ENCODE measurements at regions not wholly inside any gene's neighbourhood (a gene's known extent, or its start where the extent isn't known, plus 50 kb on each side); places are given as distances from the start of the nearest gene placed in this dataset.

DNA sequence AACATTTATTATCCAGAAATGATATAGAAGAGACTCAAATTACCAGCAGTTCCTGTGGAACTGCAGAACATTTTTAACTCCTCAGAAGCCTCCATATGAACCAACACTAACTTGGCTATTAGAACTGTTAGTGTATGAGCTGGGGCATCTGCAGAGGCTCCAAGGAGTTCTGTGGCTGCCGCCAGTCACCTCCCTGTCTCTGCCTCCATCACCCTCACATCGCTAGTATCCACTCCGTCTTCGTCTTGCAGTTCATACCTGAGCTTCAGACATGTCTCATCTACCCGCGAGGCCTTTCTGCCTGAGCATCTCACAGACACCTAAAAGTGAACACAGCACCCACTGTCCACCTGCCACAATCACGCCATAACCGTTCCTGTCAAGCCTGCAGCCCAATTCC, 89.5 kb upstream of the CST7 start:
- Histone ChIP-seq H3K4me1 (no peaks in the 10 kb centered on the region), H3K4me3 (no peak overlapping the region), H3K9me3 (peaks cover 0 to 11% (median 0%) of the 10 kb centered on the region in 3 donors), H3K27ac (no peak overlapping the region), H3K36me3 (no peaks in the 10 kb centered on the region), H3K27me3 (no peaks in the 10 kb centered on the region)
- 85 to 94% methylated on average over 8 of the region's 8 CpGs for WGBS, 2 donors
- no peak for DNase-seq
- TF ChIP-seq, protein P1, sequence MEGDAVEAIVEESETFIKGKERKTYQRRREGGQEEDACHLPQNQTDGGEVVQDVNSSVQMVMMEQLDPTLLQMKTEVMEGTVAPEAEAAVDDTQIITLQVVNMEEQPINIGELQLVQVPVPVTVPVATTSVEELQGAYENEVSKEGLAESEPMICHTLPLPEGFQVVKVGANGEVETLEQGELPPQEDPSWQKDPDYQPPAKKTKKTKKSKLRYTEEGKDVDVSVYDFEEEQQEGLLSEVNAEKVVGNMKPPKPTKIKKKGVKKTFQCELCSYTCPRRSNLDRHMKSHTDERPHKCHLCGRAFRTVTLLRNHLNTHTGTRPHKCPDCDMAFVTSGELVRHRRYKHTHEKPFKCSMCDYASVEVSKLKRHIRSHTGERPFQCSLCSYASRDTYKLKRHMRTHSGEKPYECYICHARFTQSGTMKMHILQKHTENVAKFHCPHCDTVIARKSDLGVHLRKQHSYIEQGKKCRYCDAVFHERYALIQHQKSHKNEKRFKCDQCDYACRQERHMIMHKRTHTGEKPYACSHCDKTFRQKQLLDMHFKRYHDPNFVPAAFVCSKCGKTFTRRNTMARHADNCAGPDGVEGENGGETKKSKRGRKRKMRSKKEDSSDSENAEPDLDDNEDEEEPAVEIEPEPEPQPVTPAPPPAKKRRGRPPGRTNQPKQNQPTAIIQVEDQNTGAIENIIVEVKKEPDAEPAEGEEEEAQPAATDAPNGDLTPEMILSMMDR (IDR thresholded peaks at IDR 0.05): no peak
- TF ChIP-seq POLR2A (IDR thresholded peaks at IDR 0.05): no peak
- intact Hi-C loops (cut with DNase I): no loop called here

DNA sequence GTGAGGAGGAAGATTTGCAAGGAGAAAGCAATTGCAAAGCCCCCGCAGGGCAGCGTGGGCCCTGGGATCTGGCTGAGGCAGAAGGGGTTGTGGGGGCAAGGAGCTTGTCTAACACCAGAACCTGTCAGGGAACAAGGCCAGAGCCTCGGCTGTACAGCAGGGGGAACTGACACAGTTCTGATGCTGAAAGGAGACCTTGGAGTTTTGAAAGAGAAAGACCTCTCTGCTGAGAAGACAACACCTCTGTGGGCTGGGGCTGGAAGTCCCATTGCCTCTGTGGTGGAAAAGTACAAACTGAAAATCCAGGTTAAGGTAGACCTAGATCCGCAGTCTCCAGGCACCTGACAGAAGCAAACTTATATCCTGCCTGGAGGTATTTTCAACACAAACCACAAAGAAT, 86.9 kb upstream of the CST7 start:
- no peak overlapping the region for H3K4me3 ChIP-seq
- H3K9me3 ChIP-seq: peaks cover 0 to 15% (median 0%) of the 10 kb centered on the region in 3 donors
- H3K4me1 ChIP-seq: no peaks in the 10 kb centered on the region
- H3K27ac ChIP-seq: no peak overlapping the region
- no peaks in the 10 kb centered on the region for H3K36me3 ChIP-seq
- TF ChIP-seq, protein P1 (IDR thresholded peaks at IDR 0.05): no peak
- TF ChIP-seq POLR2A (IDR thresholded peaks at IDR 0.05): no peak
- no peak for DNase-seq
- intact Hi-C loops (cut with DNase I): no loop called here
- H3K27me3 ChIP-seq: no peaks in the 10 kb centered on the region
- WGBS, 2 donors: 69 to 83% methylated on average over 4 of the region's 4 CpGs

DNA sequence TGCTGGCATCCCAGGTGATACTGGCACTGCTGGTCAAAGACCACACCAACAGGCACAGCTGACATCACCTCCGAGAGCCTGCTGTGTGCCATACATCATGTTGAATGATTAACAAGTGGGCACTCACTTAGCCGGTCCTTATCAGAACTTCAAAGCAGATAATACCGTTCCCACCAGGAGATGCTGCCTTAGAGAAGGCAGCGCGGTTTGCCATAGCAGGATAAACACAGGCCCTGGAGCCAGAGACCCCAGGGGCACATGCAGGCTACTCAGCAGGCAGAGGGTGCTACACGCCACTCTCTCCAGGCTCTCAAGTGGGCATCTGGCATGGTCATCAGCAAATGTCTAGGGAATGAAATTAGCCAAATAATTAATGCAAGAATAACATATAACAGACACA, 86.5 kb upstream of the CST7 start:
- peaks cover 0 to 15% (median 0%) of the 10 kb centered on the region in 3 donors for H3K9me3 ChIP-seq
- H3K4me1 ChIP-seq: no peaks in the 10 kb centered on the region
- intact Hi-C loops (cut with DNase I): no loop called here
- TF ChIP-seq POLR2A (IDR thresholded peaks at IDR 0.05): no peak
- TF ChIP-seq, protein P1 (IDR thresholded peaks at IDR 0.05): no peak
- no peak overlapping the region for H3K4me3 ChIP-seq
- H3K27me3 ChIP-seq: no peaks in the 10 kb centered on the region
- no peak overlapping the region for H3K27ac ChIP-seq
- 50 to 57% methylated on average over 2 to 5 of the region's 6 CpGs for WGBS, 2 donors
- DNase-seq: no peak
- H3K36me3 ChIP-seq: no peaks in the 10 kb centered on the region

DNA sequence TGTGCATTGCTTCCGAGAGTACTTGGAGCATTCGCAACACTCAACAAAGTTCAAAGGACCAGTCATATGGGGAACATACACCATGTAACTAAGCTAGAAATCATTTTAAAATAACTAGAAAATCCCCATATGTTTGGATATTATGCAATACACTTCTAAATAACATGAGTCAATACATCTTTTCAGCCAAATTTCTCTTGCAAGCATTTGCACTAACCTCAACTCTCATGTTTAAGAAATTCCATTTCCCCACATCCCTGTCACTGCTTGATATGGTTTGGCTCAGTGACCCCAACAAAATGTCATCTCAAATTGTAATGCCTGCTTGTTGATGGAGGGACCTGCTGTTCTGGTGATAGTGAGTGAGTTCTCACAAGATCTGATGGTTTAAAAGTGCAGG, 85.7 kb upstream of the CST7 start:
- no peaks in the 10 kb centered on the region for H3K4me1 ChIP-seq
- intact Hi-C loops (cut with DNase I): no loop called here
- TF ChIP-seq, protein P1 (IDR thresholded peaks at IDR 0.05): no peak
- no peak for TF ChIP-seq POLR2A (IDR thresholded peaks at IDR 0.05)
- no peaks in the 10 kb centered on the region for H3K36me3 ChIP-seq
- no peak overlapping the region for H3K4me3 ChIP-seq
- DNase-seq: no peak
- H3K9me3 ChIP-seq: peaks cover 0 to 10% (median 0%) of the 10 kb centered on the region in 3 donors
- 21 to 53% methylated on average over 2 of the region's 2 CpGs for WGBS, 2 donors
- no peak overlapping the region for H3K27ac ChIP-seq
- no peaks in the 10 kb centered on the region for H3K27me3 ChIP-seq

DNA sequence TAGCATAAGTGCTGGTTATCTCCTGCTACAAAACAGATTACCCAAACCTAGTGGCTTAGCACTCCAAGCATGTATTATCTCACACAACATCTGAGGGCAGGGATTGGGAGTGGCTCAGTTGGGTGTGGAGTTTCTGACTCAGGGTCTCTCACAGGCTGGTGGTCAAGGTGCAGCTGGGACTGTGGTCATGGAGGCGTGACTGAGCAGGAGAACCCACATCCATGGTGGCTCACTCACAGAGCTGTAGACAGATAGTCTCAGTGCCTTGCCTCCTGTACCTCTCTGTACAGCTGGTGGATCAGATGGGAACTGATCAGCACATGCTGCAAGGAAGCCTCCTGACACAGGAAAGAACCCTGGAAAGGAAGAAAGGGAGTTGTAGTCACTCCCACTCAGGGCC, 83.1 kb upstream of the CST7 start:
- WGBS, 2 donors: no CpG with 5 or more reads among the region's 1 CpG
- TF ChIP-seq POLR2A (IDR thresholded peaks at IDR 0.05): no peak
- TF ChIP-seq, protein P1 (IDR thresholded peaks at IDR 0.05): no peak
- Histone ChIP-seq H3K36me3 (no peaks in the 10 kb centered on the region), H3K4me1 (no peaks in the 10 kb centered on the region), H3K9me3 (peaks cover 0 to 10% (median 0%) of the 10 kb centered on the region in 3 donors), H3K27me3 (peaks cover 0 to 3% (median 0%) of the 10 kb centered on the region in 4 donors), H3K27ac (no peak overlapping the region), H3K4me3 (no peak overlapping the region)
- no peak for DNase-seq
- intact Hi-C loops (cut with DNase I): no loop called here

All from esophagus squamous epithelium (tissue), 5 donors.